ENCODE measurements at regions not wholly inside any gene's neighbourhood (a gene's known extent, or its start where the extent isn't known, plus 50 kb on each side); places are given as distances from the start of the nearest gene placed in this dataset.

DNA sequence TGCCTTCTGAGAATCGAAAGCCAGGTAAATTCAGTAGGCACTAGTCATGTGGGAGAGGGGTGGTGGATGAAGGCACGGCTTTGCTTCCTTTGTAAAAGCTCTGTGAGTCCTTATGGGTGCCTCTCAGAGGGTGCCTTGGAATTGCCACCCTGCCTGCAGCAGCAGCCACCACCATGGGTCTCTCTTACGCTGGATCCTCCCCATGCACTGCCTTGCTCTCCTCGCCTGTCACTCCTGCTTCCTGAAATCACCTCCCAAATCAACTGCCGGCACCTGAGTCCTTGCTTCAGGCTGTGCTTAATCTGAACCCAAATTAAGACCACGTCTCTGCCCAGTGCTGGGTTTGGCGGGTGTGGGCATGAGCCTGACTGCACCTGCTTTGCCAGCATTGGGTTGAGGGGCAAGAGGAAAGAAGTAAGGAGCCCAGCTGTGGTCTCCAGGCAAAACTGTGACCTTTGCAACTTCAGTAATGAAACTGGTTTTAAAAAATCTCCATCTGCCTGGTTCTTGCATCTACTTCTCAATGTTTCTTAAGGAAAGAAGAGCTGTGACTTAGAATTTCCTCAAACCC, 55.9 kb upstream of the CLMN start:
- no peak overlapping the region for H3K27ac ChIP-seq (replicated peaks in 1 of 4)
- no peaks in the 10 kb centered on the region for H3K36me3 ChIP-seq
- H3K27me3 ChIP-seq, result peaks cover 0 to 5% (median 0%) of the 10 kb centered on the region in 4 donors
- intact Hi-C loops (cut with DNase I), result no loop called here
- 74% methylated on average over 7 of the region's 7 CpGs for WGBS
- TF ChIP-seq, protein P1, sequence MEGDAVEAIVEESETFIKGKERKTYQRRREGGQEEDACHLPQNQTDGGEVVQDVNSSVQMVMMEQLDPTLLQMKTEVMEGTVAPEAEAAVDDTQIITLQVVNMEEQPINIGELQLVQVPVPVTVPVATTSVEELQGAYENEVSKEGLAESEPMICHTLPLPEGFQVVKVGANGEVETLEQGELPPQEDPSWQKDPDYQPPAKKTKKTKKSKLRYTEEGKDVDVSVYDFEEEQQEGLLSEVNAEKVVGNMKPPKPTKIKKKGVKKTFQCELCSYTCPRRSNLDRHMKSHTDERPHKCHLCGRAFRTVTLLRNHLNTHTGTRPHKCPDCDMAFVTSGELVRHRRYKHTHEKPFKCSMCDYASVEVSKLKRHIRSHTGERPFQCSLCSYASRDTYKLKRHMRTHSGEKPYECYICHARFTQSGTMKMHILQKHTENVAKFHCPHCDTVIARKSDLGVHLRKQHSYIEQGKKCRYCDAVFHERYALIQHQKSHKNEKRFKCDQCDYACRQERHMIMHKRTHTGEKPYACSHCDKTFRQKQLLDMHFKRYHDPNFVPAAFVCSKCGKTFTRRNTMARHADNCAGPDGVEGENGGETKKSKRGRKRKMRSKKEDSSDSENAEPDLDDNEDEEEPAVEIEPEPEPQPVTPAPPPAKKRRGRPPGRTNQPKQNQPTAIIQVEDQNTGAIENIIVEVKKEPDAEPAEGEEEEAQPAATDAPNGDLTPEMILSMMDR (IDR thresholded peaks at IDR 0.05), result no peak
- TF ChIP-seq EP300 (IDR thresholded peaks at IDR 0.05), result no peak
- TF ChIP-seq POLR2AphosphoS5 (IDR thresholded peaks at IDR 0.05), result no peak
- no peak for TF ChIP-seq POLR2A (IDR thresholded peaks at IDR 0.05; ENCODE audit: low read depth)
- H3K4me1 ChIP-seq, result no peaks in the 10 kb centered on the region
- H3K4me3 ChIP-seq, result no peak overlapping the region
- H3K9me3 ChIP-seq, result peaks cover 0 to 26% (median 23%) of the 10 kb centered on the region in 4 donors
- no peak for DNase-seq (ENCODE audit: extremely low spot score)

DNA sequence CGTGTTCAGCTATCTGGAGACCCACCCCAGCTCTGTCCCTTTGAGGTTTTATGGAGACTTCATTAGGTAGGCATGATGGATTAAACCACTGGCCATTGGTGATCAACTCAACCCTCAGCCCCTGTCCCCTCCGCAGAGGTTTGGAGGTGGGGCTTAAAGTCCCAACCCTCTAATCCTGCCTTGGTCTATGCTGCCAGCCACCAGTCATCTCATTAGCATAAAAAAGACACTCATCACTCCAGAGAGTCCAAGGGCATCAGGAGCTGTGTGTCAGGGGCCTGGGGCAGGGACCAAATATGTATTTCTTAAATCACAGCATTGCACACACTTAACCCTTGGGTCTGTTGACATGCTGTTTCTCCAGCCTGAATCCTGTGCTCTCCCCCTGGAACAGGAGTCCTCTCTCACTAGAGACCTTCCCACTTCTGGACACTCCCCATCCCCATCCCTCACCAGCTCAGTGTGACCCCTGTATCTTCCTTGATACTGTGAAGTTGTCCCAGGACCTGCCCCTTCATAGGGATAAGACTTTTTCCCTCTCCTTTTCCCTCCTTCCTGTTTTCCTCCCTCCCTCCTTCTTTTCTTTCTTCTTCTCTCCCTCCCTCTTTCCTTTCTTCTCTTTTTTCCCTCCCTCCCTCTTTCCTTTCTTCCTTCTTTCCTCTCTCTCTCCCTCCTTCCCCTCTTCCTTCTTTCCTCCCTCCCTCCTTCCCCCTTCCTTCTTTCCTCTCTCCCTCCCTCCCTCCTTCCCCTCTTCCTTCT, 54.7 kb upstream of the CLMN start:
- no peaks in the 10 kb centered on the region for H3K36me3 ChIP-seq
- H3K9me3 ChIP-seq, result peaks cover 0 to 14% (median 11%) of the 10 kb centered on the region in 4 donors
- no peaks in the 10 kb centered on the region for H3K4me1 ChIP-seq
- no peak for DNase-seq (ENCODE audit: extremely low spot score)
- H3K4me3 ChIP-seq, result no peak overlapping the region
- WGBS, result 70% methylated on average over 2 of the region's 2 CpGs
- peaks cover 0 to 7% (median 0%) of the 10 kb centered on the region in 4 donors for H3K27me3 ChIP-seq
- TF ChIP-seq POLR2AphosphoS5 (IDR thresholded peaks at IDR 0.05) (no peak), POLR2A (IDR thresholded peaks at IDR 0.05; ENCODE audit: low read depth) (no peak), EP300 (IDR thresholded peaks at IDR 0.05) (no peak)
- TF ChIP-seq, protein P1 (IDR thresholded peaks at IDR 0.05), result no peak
- H3K27ac ChIP-seq (replicated peaks in 1 of 4), result no peak overlapping the region
- intact Hi-C loops (cut with DNase I), result no loop called here

DNA sequence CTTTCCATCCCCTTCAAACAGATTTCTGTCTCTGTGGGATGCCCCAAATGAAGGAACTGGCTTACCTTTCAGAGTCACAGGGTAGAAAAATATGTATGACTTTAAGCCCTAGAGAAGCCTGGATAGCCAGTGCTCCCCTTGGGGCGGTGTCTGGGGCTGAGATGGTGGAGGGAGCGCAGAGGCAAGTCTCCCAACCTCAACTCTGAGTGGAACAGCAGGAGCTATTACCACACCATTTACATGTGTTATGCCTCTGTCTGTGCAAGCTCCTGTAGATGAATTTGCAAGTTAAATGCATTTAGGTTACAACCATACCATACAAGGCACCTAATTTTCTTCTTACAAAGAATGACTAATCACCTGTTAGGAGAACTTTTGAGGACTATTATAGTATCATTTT, 50.4 kb upstream of the CLMN start:
- WGBS, result 92% methylated on average over 2 of the region's 2 CpGs
- no peak for DNase-seq (ENCODE audit: extremely low spot score)
- Histone ChIP-seq H3K27me3 (peaks cover 0 to 4% (median 0%) of the 10 kb centered on the region in 4 donors), H3K4me3 (no peak overlapping the region), H3K36me3 (no peaks in the 10 kb centered on the region), H3K27ac (replicated peaks in 1 of 4) (no peak overlapping the region), H3K4me1 (no peaks in the 10 kb centered on the region), H3K9me3 (no peaks in the 10 kb centered on the region)
- intact Hi-C loops (cut with DNase I), result no loop called here
- no peak for TF ChIP-seq EP300 (IDR thresholded peaks at IDR 0.05)
